ENCODE measurements at regions not wholly inside any gene's neighbourhood (a gene's known extent, or its start where the extent isn't known, plus 50 kb on each side); places are given as distances from the start of the nearest gene placed in this dataset.

DNA sequence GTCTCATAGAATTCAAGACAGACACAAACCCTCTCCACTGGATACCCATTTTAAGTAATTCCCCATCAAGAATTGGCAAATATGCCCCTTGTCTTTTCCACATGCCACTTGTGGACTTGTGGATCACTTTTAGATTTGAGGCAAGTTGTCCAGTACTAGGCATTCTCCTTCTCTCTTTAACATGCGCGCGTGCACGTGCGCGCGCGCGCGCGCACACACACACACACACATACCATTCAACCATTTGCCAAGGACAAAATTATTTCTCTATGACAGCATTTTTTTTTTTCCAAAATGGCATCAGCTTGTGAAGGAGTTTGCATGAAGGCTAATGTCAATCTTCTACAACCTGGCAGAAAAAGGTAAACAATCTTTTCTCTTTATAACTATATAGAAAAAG, 1325.7 kb upstream of the IGFBP7 start:
- Histone ChIP-seq H3K4me1 (ENCODE audit: control insufficient read depth, insufficient read depth, low read length) (no peaks in the 10 kb centered on the region), H3K27me3 (replicated peaks in 1 of 2; ENCODE audit: control insufficient read depth in 2 of 2, insufficient read depth in 2 of 2, low read length in 1 of 2) (no peaks in the 10 kb centered on the region), H3K36me3 (ENCODE audit: control insufficient read depth in 2 of 2, insufficient read depth in 2 of 2, low read length in 1 of 2) (no peaks in the 10 kb centered on the region), H3K9me3 (replicated peaks; ENCODE audit: control insufficient read depth, insufficient read depth, low read length) (no peaks in the 10 kb centered on the region; the same call in 2 of the 3 replicates), H3K4me2 (ENCODE audit: control insufficient read depth, insufficient read depth) (no peak overlapping the region), H4K20me1 (ENCODE audit: control insufficient read depth, insufficient read depth) (no peaks in the 10 kb centered on the region), H3K9ac (ENCODE audit: control insufficient read depth, insufficient read depth, low read length) (no peak overlapping the region), H3K27ac (ENCODE audit: control insufficient read depth, insufficient read depth) (no peak overlapping the region), H2AFZ (ENCODE audit: control insufficient read depth, low read depth, low read length) (no peak overlapping the region), H3K4me3 (no peak overlapping the region), H3K79me2 (ENCODE audit: control insufficient read depth, insufficient read depth, low read length) (no peaks in the 10 kb centered on the region)
- ChIA-PET RAD21 (ENCODE audit: unreplicated experiment) (no interaction called here), POLR2A (no interaction called here), SMC1A (ENCODE audit: uncharacterized antibody, unreplicated experiment) (interaction anchor here (0.6 kb wide), 1 partner anchor 1679 kb away, joined by 3 read pairs; no protein-coding TSS in a partner anchor), CTCF (no interaction called here)
- 88% methylated on average over 11 of the region's 11 CpGs for WGBS (ENCODE audit: insufficient coverage, insufficient replicate concordance, low lambda C conversion rate, missing lambda C conversion rate)
- in situ Hi-C loops (cut with MboI): no loop called here
- no peak for FAIRE-seq
- TF ChIP-seq CREB1 (IDR thresholded peaks at IDR 0.05; ENCODE audit: low read depth) (no peak), SMC3 (IDR thresholded peaks at IDR 0.05; ENCODE audit: borderline replicate concordance, low read length) (no peak), NFIC (IDR thresholded peaks at IDR 0.05; ENCODE audit: low read depth, low read length) (no peak), SUZ12 (IDR thresholded peaks at IDR 0.05; ENCODE audit: unreplicated experiment) (no peak), SIX5 (IDR thresholded peaks at IDR 0.05; ENCODE audit: low read depth, low read length, severe bottlenecking) (no peak), POLR2AphosphoS5 (IDR thresholded peaks at IDR 0.05; ENCODE audit: low read length) (no peak), SMAD5 (IDR thresholded peaks at IDR 0.05; ENCODE audit: low read depth) (no peak), RAD51 (IDR thresholded peaks at IDR 0.05) (no peak), SKIL (IDR thresholded peaks at IDR 0.05; ENCODE audit: low read depth, poor library complexity, severe bottlenecking) (no peak), TBL1XR1 (IDR thresholded peaks at IDR 0.05; ENCODE audit: low read depth, low read length) (no peak), MEF2B (IDR thresholded peaks at IDR 0.05; ENCODE audit: partially characterized antibody, poor library complexity, severe bottlenecking) (no peak), BACH1 (IDR thresholded peaks at IDR 0.05; ENCODE audit: borderline replicate concordance) (no peak), FOS (IDR thresholded peaks at IDR 0.05; ENCODE audit: borderline replicate concordance, extremely low read depth, insufficient read length) (no peak)
- intact Hi-C loops (cut with micrococcal nuclease; ENCODE audit: unreplicated experiment): no loop called here
- DNase-seq (ENCODE audit: low read depth, low spot score): no peak
- ATAC-seq: no peak
- no TSS peak for BruUV-seq (replicated peaks)

All from GM12878 (cell line).